ENCODE measurements at regions not wholly inside any gene's neighbourhood (a gene's known extent, or its start where the extent isn't known, plus 50 kb on each side); places are given as distances from the start of the nearest gene placed in this dataset.
A peak's percentile ranks its signal among the peaks of the same experiment; 100 is the strongest.

DNA sequence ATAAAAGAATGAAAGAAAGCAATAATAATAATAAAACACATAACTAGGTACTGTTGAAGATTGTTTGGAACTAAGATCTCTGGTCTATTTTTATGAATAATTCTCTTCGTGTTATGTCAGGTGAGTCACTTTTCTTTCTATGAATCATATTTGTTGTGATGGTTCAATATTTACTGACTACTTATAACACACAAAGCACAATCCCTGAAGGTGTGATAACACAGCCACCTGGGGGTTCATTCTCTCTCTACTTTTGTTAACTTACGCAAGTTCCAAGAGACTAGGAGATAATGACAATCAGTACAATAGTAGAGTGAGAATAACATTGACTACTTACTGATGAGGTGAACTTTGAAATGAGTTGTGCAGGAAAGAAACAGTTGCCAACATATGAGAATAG, 149.9 kb downstream of the IBTK start:
- TF ChIP-seq EP300 (IDR thresholded peaks at IDR 0.05) (no peak), POLR2AphosphoS5 (IDR thresholded peaks at IDR 0.05) (no peak), POLR2A (IDR thresholded peaks at IDR 0.05) (no peak)
- TF ChIP-seq, protein P1, sequence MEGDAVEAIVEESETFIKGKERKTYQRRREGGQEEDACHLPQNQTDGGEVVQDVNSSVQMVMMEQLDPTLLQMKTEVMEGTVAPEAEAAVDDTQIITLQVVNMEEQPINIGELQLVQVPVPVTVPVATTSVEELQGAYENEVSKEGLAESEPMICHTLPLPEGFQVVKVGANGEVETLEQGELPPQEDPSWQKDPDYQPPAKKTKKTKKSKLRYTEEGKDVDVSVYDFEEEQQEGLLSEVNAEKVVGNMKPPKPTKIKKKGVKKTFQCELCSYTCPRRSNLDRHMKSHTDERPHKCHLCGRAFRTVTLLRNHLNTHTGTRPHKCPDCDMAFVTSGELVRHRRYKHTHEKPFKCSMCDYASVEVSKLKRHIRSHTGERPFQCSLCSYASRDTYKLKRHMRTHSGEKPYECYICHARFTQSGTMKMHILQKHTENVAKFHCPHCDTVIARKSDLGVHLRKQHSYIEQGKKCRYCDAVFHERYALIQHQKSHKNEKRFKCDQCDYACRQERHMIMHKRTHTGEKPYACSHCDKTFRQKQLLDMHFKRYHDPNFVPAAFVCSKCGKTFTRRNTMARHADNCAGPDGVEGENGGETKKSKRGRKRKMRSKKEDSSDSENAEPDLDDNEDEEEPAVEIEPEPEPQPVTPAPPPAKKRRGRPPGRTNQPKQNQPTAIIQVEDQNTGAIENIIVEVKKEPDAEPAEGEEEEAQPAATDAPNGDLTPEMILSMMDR (IDR thresholded peaks at IDR 0.05): no peak
- no peak for ATAC-seq
- H3K27ac ChIP-seq: no peak overlapping the region
- H3K4me1 ChIP-seq: no peaks in the 10 kb centered on the region
- H3K9me3 ChIP-seq: peaks cover 0 to 9% (median 0%) of the 10 kb centered on the region in 3 donors
- H3K27me3 ChIP-seq: no peaks in the 10 kb centered on the region
- 85 to 86% methylated on average over 2 of the region's 2 CpGs for WGBS, 2 donors (ENCODE audit: low coverage in 1 of 2)
- no peak overlapping the region for H3K4me3 ChIP-seq
- no peaks in the 10 kb centered on the region for H3K36me3 ChIP-seq

DNA sequence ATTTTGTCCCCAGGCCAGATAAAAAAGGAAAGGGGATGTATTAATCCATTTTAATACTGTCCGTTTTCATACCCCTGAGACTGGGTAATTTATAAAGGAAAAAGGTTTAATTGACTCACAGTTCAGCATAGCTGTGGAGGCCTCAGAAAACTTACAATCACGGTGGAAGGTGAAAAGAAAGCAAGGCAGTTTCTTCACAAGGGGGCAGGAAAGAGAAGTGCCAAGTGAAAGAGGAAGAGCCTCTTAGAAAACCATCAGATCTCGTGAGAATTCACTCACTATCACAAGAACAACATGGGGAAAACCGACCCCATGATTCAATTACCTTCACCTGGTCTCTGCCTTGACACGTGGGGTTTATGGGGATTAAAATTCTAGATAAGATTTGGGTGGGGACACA, 152.5 kb downstream of the IBTK start:
- no peak for TF ChIP-seq POLR2A (IDR thresholded peaks at IDR 0.05)
- TF ChIP-seq EP300 (IDR thresholded peaks at IDR 0.05): no peak
- TF ChIP-seq, protein P1 (IDR thresholded peaks at IDR 0.05): no peak
- TF ChIP-seq POLR2AphosphoS5 (IDR thresholded peaks at IDR 0.05): no peak

DNA sequence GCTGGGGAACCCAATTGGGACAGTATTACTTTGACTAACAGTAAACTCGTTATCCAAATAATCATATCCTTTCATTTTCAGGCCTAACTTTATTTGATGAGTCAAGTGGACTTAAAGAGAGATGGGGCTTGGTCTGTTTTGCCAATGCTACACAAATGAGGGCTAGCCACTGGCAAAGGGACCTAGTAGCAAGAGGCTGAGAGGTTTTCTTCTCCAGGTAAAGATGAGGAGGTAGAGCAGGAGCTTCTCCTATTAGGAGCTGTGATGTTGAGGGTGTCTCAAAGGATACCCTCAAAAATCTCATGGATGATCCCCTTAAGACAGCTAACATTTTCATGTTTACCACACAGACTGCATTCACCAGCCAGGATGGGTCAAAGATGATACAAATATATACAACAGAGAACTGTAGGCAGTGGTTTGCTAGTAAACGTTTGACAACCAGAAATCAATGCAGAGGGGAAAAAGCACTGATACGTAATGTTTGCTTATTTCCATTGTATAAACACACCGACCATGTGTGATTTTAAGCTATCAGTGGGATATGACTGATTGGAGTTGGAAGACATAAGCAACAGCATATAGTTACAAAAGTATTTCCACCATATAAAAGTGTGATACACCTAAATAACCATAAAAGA, 153.3 kb downstream of the IBTK start:
- TF ChIP-seq, protein P1 (IDR thresholded peaks at IDR 0.05): no peak
- TF ChIP-seq EP300 (IDR thresholded peaks at IDR 0.05) (no peak), POLR2A (IDR thresholded peaks at IDR 0.05) (no peak), POLR2AphosphoS5 (IDR thresholded peaks at IDR 0.05) (no peak)
- no peak for ATAC-seq
- WGBS, 2 donors (ENCODE audit: low coverage in 1 of 2): 31 to 62% methylated on average over 4 of the region's 4 CpGs
- Histone ChIP-seq H3K4me3 (no peak overlapping the region), H3K9me3 (no peaks in the 10 kb centered on the region), H3K4me1 (no peaks in the 10 kb centered on the region), H3K36me3 (no peaks in the 10 kb centered on the region), H3K27me3 (no peaks in the 10 kb centered on the region), H3K27ac (no peak overlapping the region)

More for the DNA sequence above, 152.5 kb downstream of the IBTK start:
- Histone ChIP-seq H3K4me1 (no peaks in the 10 kb centered on the region), H3K27me3 (no peaks in the 10 kb centered on the region), H3K9me3 (peaks cover 0 to 5% (median 0%) of the 10 kb centered on the region in 3 donors), H3K27ac (no peak overlapping the region), H3K4me3 (no peak overlapping the region), H3K36me3 (no peaks in the 10 kb centered on the region)
- 40 to 46% methylated on average over 5 of the region's 5 CpGs for WGBS, 2 donors (ENCODE audit: low coverage in 1 of 2)
- no peak for ATAC-seq

DNA sequence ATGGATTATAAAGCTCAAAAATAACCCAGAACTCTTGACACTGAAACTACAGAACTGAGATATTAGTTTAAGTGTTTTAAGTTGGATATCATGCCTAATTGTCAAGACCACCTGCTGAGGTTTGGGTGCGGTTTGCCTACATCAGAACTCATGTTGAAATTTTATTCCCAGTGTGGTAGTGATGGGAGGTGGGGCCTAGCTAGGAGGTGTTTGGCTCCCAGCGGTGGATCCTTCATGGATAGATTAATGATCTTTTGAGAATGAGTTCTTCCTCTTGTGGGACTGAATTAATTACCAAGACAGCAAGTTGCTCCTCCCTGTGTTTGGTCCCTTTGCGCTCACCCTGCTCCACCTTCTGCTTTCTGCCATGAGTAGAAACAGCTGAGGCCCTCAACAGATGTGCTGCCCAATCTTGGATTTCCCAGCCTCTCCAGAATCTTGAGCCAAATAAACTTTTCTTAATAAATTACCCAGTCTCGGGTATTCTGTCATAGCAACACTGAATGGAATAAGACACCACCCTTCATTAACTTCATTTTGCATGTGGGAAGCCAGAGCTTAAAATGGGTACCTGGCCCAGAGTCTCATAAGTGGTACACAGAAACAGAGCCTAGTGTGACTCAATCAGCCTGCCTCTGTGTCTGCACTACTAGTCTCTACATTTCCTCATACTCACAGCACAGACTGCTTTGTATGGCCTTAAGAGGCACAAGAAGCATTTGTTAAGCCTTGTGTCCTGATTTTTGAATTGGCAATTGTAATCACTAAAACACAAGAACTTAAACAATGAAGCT, 158.4 kb downstream of the IBTK start:
- peak; percentile 58 for ATAC-seq
- WGBS, 2 donors (ENCODE audit: low coverage in 1 of 2): 49 to 61% methylated on average over 3 to 4 of the region's 4 CpGs
- Histone ChIP-seq H3K9me3 (no peaks in the 10 kb centered on the region), H3K27ac (no peak overlapping the region), H3K4me1 (no peaks in the 10 kb centered on the region), H3K36me3 (no peaks in the 10 kb centered on the region), H3K27me3 (no peaks in the 10 kb centered on the region), H3K4me3 (no peak overlapping the region)
- TF ChIP-seq, protein P1 (IDR thresholded peaks at IDR 0.05): no peak
- TF ChIP-seq POLR2A (IDR thresholded peaks at IDR 0.05) (no peak), POLR2AphosphoS5 (IDR thresholded peaks at IDR 0.05) (no peak), EP300 (IDR thresholded peaks at IDR 0.05) (no peak)

DNA sequence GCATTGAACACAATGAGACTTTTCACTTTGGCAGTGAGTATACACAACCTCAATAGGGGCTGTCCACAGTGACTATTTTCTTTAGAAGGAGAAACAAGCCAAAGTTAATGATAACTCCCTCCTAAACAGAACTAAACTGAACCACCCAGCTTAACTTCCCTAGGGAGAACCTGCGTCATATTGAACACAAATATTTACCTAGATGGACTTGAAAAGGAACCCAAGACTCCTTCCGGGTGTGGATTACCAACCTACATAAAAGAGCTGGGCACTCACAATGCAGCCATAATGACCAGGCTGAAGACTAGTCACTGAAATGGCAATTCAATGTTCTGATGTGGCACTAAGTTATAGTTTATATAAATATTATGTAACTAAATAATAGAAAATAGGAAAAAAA, 160.6 kb downstream of the IBTK start:
- H3K4me3 ChIP-seq: no peak overlapping the region
- no peak for ATAC-seq
- no peaks in the 10 kb centered on the region for H3K36me3 ChIP-seq
- 76 to 94% methylated on average over 2 of the region's 2 CpGs for whole genome bisulfite sequencing, 2 donors (ENCODE audit: low coverage in 1 of 2)
- no peaks in the 10 kb centered on the region for H3K9me3 ChIP-seq
- no peak overlapping the region for H3K27ac ChIP-seq
- TF ChIP-seq EP300 (IDR thresholded peaks at IDR 0.05): no peak
- TF ChIP-seq POLR2A (IDR thresholded peaks at IDR 0.05): no peak
- no peak for TF ChIP-seq POLR2AphosphoS5 (IDR thresholded peaks at IDR 0.05)
- TF ChIP-seq, protein P1 (IDR thresholded peaks at IDR 0.05): no peak
- H3K4me1 ChIP-seq: no peaks in the 10 kb centered on the region
- H3K27me3 ChIP-seq: no peaks in the 10 kb centered on the region

Measured in gastroesophageal sphincter (tissue), 4 donors.